Testis (tissue), 2 donors: ENCODE measurements at regions not wholly inside any gene's neighbourhood (a gene's known extent, or its start where the extent isn't known, plus 50 kb on each side); places are given as distances from the start of the nearest gene placed in this dataset.

Source experiments
- POLR2A ChIP-seq: fragments of 450-650 bp; IDR thresholded peaks from one replicate; pipeline ENCODE4 v1.6.1; 2017; ENCODE audit warnings: antibody characterized with exemption, mild to moderate bottlenecking, moderate library complexity
- TF ChIP-seq, protein P1 (sequence below), 3 experiments: fragments of 450-650 bp in 2 of 3; fragments of 200-600 bp in 1 of 3; sonication (generic) in 1 of 3; IDR thresholded peaks; one replicate each; pipeline ENCODE4 v1.5.1; 2016 to 2019; ENCODE audit warnings: antibody characterized with exemption in 3 of 3, mild to moderate bottlenecking in 2 of 3, moderate library complexity in 1 of 3

DNA sequence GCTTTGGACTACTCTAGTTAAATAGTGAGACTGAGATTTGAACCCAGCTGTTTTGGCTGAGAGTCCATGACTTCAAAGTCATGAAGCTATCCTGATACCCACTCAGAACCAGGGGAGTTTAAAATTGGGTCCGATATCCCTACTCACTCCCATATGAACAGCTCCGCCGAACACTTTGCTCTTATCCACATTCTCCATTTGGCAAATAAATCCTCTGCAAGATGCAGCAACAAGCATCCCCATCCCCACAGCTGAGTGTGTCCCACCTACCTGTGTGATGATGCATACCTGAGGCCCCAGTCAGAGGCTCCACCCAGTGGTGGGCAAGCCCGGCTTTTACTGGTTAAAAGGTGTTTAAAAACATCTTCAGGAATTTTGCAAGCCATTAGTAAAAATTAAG is 108.3 kb upstream of the SLC24A3 start:
- TF ChIP-seq, protein P1, sequence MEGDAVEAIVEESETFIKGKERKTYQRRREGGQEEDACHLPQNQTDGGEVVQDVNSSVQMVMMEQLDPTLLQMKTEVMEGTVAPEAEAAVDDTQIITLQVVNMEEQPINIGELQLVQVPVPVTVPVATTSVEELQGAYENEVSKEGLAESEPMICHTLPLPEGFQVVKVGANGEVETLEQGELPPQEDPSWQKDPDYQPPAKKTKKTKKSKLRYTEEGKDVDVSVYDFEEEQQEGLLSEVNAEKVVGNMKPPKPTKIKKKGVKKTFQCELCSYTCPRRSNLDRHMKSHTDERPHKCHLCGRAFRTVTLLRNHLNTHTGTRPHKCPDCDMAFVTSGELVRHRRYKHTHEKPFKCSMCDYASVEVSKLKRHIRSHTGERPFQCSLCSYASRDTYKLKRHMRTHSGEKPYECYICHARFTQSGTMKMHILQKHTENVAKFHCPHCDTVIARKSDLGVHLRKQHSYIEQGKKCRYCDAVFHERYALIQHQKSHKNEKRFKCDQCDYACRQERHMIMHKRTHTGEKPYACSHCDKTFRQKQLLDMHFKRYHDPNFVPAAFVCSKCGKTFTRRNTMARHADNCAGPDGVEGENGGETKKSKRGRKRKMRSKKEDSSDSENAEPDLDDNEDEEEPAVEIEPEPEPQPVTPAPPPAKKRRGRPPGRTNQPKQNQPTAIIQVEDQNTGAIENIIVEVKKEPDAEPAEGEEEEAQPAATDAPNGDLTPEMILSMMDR (IDR thresholded peaks at IDR 0.05) = no peak
- no peak for TF ChIP-seq POLR2A
